HFF-Myc (cell line): ENCODE measurements at regions not wholly inside any gene's neighbourhood (a gene's known extent, or its start where the extent isn't known, plus 50 kb on each side); places are given as distances from the start of the nearest gene placed in this dataset.

Experiments
- DNase-seq: peaks from one replicate; pipeline ENCODE4 v3.0.0-alpha.2; 2011; ENCODE audit warnings: low read depth; ENCODE audit errors: extremely low read depth
- H3K4me3 ChIP-seq: replicated peaks from 2 replicates; pipeline ENCODE4 v1.5.1; 2011; ENCODE audit warnings: low read depth, mild to moderate bottlenecking, control low read depth, low read length
- CTCF ChIP-seq: IDR thresholded peaks from 2 replicates; pipeline ENCODE4 v1.5.1; 2012; ENCODE audit warnings: mild to moderate bottlenecking, low read depth, low read length, control low read depth; ENCODE audit errors: missing control alignments

DNA sequence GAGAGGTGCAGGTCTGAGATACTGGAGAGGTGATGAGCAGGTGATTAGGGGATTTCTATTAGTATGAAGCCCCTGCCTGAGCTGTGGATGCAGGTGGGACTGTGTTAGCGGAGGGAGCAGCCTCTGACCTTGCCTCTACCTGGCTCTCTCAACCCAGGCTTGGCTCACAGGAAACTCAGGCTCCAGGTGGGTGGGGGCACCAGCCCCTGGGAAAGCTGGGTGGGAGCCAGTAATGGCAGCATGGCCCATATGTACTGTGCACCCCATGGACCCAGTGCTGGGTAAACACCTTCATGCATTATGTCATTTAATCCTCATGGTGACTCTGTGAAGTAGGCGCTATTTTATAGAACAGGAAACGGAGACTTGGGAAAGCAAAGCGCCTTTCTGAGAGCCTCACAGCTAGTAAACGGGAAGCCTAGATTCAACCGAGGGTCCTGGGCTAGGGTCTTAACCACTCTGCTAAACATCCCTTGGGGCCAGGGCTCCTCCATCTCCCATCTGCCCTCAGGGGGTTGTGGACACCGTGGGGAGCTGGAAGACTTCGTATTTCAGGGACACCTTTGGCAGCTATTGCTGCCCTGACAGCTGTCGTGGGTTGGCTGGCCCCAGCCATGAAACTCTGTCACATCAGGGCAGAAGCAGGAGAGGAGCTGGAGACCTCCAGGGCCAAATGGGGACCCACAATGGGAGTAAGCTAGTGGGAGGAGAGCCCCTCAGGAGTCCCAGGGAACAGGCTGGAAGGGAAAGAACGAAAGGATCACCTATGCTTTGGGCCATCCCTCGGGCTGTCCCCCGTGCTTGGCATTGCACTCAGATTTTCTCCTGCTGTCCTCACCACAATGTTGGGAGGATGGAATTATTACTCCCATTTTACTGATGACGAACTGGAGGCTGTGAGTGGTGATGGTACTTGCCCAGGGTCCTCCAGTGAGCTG lies 59.6 kb upstream of the CSF3R start:
- no peak overlapping the region for H3K4me3 ChIP-seq
- no peak for DNase-seq
- no peak for TF ChIP-seq CTCF

- no peak overlapping the region for H3K4me3 ChIP-seq
- DNase-seq: no peak
- no peak for TF ChIP-seq CTCF
These were observed 57.3 kb upstream of the CSF3R start for GRCh38 chr1:36540056-36540455.

- H3K4me3 ChIP-seq: no peak overlapping the region
- TF ChIP-seq CTCF: no peak
- DNase-seq: no peak
These were observed 56.8 kb upstream of the CSF3R start for GRCh38 chr1:36539526-36539925.

- H3K4me3 ChIP-seq: no peak overlapping the region
- no peak for DNase-seq
- no peak for TF ChIP-seq CTCF
These were observed 55.3 kb upstream of the CSF3R start for GRCh38 chr1:36537991-36538390.

DNA sequence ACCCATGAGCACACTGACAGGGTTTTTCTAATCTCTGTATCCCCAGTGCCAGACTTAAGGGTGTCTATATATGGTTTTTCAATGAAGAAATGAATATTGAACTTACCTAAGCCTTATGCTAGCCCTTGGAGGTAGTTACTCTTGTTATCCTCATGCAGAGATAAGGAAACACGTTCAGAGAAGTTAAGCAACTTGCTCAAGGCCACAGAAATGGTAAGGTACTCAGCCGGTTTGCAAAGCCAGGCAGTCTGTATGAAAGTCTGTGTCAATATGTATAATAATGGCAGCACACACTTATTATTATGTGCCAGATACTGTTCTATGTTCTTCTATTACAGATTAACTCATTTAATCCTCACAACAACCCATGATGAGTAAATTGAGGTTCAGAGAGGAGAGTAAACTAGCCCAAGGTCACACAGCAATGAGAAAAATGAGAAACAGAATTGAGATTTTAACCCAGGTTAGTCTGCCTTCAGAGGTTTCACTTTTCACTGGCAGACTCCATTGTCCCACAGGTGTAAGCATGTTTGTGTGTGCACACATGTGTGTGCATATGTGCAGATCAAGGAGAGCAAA lies 54.6 kb upstream of the CSF3R start:
- H3K4me3 ChIP-seq: no peak overlapping the region
- TF ChIP-seq CTCF: no peak

GRCh38 chr1:36536727-36537126 lies 54.0 kb upstream of the CSF3R start:
- H3K4me3 ChIP-seq: no peak overlapping the region
- TF ChIP-seq CTCF: no peak
- no peak for DNase-seq

More for the DNA sequence above, 54.6 kb upstream of the CSF3R start:
- no peak for DNase-seq
